Lower leg skin (tissue), 4 donors: ENCODE measurements at regions not wholly inside any gene's neighbourhood (a gene's known extent, or its start where the extent isn't known, plus 50 kb on each side); places are given as distances from the start of the nearest gene placed in this dataset.
"Not testable (repeated sequence)": the region's sequence is repeated elsewhere in the genome, so short reads cannot be mapped to it uniquely, and the experiment has no call there.

Experiments
- DNase-seq, 2 donors: peaks; one replicate each; pipeline ENCODE4 v3.0.0-alpha.2; 2019; ENCODE audit warnings: low spot score in 2 of 2
- H3K4me3 ChIP-seq: fragments of 200-600 bp; sonication (generic); 2 replicates; pipeline ENCODE4 v1.5.1; 2017; ENCODE audit warnings: mild to moderate bottlenecking, low read depth; ENCODE audit not compliant: poor library complexity, severe bottlenecking
- CTCF ChIP-seq, 3 donors: fragments of 450-650 bp; IDR thresholded peaks; one replicate each; pipeline ENCODE4 v1.5.1; 2016; ENCODE audit warnings: antibody characterized with exemption in 3 of 3, mild to moderate bottlenecking in 3 of 3, moderate library complexity in 2 of 3
- POLR2A ChIP-seq, 2 donors: fragments of 450-650 bp; IDR thresholded peaks; one replicate each; pipeline ENCODE4 v1.6.1; 2016 to 2017; ENCODE audit warnings: antibody characterized with exemption in 2 of 2, mild to moderate bottlenecking in 1 of 2, moderate library complexity in 1 of 2
- WGBS, 2 donors: methylation state at CpG; one replicate each; pipeline ENCODE4 v1.1.5; 2018; 5-methylcytosine and 5-hydroxymethylcytosine counted together
- intact Hi-C: fragments of 100-400 bp; cut with DNase I; formaldehyde crosslinking; loops from one replicate; pipeline ENCODE4 v1.15.0; 2023; ENCODE audit warnings: low total_unique reads

DNA sequence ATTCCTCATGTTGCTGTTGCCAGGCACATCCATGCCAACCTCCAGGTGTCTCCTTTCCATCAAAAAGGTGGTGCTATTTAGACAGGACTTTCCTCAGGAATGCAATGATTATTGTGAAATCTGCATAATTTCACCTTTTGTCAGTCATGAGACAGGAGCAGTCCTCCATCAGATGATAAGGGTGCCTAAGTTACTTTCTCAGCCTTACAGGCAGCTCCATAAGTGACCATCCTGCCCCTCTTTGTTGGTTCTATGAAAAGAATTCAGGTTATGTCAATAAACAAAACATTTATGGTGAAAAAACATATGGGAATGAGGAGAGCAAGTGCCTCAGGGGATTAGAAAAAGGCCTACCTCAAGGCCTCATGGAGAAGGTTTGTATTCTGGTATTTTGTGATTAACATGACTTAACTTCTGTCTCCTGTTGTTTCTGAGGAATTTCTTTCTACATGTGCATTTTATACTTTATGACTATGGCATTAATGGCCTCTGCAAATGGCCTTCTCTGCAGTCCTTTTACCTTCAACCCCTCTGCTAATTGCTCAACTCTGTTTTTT is 110.3 kb upstream of the DIAPH3 start:
- DNase-seq: no peak
- H3K4me3 ChIP-seq: no peak overlapping the region
- TF ChIP-seq POLR2A (IDR thresholded peaks at IDR 0.05): no peak
- no peak for TF ChIP-seq CTCF (IDR thresholded peaks at IDR 0.05)
- intact Hi-C loops: no loop called here

- intact Hi-C loops: no loop called here
- DNase-seq: no peak
- TF ChIP-seq CTCF (IDR thresholded peaks at IDR 0.05): no peak
- TF ChIP-seq POLR2A (IDR thresholded peaks at IDR 0.05): no peak
- no peak overlapping the region for H3K4me3 ChIP-seq
- WGBS, 2 donors: 94 to 95% methylated on average over 12 of the region's 12 CpGs
Observed at GRCh38 chr13:60274655-60275054, 110.9 kb upstream of the DIAPH3 start.

GRCh38 chr13:60275208-60275607 is 111.5 kb upstream of the DIAPH3 start:
- intact Hi-C loops: no loop called here
- DNase-seq: no peak
- H3K4me3 ChIP-seq: no peak overlapping the region
- TF ChIP-seq POLR2A (IDR thresholded peaks at IDR 0.05) (no peak), CTCF (IDR thresholded peaks at IDR 0.05) (no peak)
- 74 to 86% methylated on average over 9 of the region's 9 CpGs for WGBS, 2 donors

DNA sequence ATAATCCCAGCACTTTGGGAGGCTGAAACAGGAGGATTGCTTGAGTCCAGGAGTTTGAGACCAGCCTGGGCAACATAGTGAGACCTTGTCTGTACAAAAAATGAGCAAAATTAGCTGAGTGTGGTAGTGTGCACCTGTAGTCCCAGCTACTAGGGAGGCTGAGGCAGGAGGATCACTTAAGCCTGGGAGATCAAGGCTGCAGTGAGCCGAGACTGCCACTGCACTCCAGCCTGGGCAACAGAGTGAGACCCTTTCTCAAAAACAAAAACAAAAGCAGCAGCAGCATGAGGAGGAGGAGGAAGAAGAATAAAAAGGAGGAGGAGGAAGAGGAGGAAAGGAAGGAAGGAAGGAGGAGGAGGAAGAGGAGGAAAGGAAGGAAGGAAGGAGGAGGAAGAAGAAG is 116.5 kb upstream of the TDRD3 start:
- intact Hi-C loops, H3K4me3 ChIP-seq, DNase-seq: not testable (repeated sequence)
- 90 to 95% methylated on average over 1 of the region's 1 CpG for WGBS, 2 donors

DNA sequence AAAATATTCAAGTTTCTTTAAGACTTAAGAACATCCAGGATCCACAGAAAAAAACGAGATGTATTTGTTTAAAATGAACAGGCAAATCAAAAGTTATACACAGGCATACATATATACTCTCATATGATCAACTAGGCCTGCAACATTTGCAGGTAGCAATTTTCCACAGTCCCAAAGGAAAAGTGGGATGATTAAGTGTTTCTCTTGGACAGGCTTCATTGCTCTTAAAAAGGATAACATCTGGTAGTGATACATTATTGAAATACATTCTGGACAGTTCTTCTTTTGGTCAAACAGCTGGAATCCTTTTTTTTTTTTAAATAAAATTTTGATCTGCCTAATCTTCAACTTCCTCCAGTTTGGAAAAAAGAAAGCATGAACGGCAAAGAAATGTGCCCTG is 114.8 kb upstream of the TDRD3 start:
- WGBS, 2 donors: 42 to 54% methylated on average over 2 of the region's 2 CpGs
- H3K4me3 ChIP-seq: no peak overlapping the region
- no peak for DNase-seq
- intact Hi-C loops: no loop called here
- TF ChIP-seq POLR2A (IDR thresholded peaks at IDR 0.05) (no peak), CTCF (IDR thresholded peaks at IDR 0.05) (no peak)

DNA sequence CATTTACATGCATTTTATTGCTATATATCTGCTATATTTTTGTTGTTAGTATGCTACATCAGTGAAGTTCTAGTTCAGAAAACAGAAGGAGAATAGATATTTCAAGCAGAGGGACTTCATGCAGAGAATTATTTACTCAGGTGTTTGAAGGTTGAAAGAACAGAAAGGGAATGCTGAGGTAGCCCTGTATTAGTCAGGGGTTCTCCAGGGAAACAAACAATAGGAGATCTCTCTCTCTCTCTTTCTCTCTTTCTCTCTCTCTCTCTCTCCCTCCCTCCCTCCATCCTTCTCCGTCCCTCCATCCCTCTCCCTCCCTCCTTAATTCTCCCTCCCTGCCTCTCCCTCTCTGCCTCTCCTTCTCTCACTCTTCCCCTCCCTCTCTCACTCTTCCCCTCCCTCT is 114.3 kb upstream of the TDRD3 start:
- TF ChIP-seq POLR2A (IDR thresholded peaks at IDR 0.05) (no peak), CTCF (IDR thresholded peaks at IDR 0.05) (no peak)
- no peak overlapping the region for H3K4me3 ChIP-seq
- intact Hi-C loops: no loop called here
- DNase-seq: no peak
- WGBS, 2 donors: 65% methylated on average over 1 of the region's 1 CpG
